ENCODE measurements at regions not wholly inside any gene's neighbourhood (a gene's known extent, or its start where the extent isn't known, plus 50 kb on each side); places are given as distances from the start of the nearest gene placed in this dataset.
A peak's percentile ranks its signal among the peaks of the same experiment; 100 is the strongest.
"Not testable (repeated sequence)": the region's sequence is repeated elsewhere in the genome, so short reads cannot be mapped to it uniquely, and the experiment has no call there.

DNA sequence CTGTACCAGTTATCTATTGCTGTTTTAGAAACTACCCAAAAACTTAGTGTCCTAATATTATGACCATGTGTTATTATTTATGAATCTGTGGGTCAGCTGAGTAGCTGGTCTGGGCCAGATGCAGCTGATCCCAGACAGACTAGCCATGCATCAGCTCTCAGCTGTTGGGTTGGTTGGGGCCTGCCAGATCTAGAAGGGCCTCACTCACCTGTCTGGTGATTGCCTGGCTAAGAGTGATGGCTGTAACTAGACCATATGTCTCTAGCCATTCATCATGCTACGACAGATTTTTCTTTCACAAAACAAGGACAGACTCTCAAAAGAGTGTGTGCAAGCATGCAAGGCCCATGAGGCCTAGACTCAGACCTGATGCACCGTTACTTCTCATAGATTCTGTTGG lies 403.2 kb downstream of the SAMD5 start:
- DNase-seq (ENCODE audit: low spot score) = no peak

DNA sequence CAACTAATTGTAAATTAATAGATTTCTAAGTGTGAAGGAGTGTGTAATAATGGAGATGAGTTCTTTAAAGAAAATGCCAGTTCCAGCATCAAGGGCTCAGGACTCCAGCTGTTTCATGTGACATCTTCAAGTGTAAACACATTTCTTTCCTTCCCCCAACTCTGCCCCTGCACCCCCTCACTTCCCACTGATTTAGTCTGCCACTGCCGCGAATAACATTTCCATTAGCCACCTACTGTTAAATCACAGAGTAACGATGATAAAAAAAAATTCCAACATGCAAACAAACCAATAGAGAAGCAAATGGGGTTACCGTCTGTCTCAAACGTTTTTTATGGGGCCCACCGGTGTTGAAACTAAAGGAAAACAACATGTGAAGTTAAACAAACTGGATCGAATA lies 414.3 kb downstream of the SAMD5 start:
- DNase-seq (ENCODE audit: low spot score) = no peak

DNA sequence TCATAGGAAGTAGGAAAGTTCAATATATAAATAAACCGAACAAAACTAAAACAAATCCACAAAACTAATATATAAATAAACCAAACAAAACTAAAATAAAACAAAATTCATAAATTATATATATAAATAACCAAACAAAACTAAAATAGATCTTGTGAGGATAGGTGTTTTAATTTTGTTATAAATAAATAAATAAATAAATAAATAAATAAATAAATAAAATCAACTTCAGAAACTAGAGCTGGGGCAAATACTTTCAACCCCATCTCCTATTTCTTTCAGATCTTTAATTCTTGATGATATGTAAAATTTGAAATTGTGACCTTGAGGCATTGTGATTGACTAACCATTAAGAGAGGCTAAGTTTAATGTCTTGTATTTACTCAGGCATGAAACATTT lies 416.1 kb downstream of the SAMD5 start:
- DNase-seq (ENCODE audit: low spot score) = no peak

- DNase-seq (ENCODE audit: low spot score) = no peak
Observed at GRCh38 chr6:147925826-147926225, 416.8 kb upstream of the SASH1 start.

DNA sequence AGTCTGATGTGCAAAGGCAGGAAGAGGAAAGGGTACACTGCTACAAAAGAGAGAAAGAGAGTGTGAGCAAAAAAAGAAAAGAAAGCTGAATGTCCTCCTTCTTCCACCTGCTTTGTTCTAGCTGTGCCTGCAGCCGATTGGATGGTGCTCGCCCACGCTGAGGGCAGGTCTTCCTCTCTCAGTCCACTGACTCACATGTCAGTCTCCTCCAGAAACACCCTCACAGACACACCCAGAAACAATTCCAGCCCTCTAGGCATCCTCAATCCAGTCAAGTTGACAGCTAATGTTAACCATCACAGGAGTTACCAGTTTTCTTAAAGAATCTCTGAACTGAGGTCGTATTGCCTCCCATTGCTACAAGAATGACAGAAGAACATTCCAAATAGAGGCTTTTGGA lies 411.9 kb upstream of the SASH1 start:
- no peak for DNase-seq (ENCODE audit: low spot score)

DNA sequence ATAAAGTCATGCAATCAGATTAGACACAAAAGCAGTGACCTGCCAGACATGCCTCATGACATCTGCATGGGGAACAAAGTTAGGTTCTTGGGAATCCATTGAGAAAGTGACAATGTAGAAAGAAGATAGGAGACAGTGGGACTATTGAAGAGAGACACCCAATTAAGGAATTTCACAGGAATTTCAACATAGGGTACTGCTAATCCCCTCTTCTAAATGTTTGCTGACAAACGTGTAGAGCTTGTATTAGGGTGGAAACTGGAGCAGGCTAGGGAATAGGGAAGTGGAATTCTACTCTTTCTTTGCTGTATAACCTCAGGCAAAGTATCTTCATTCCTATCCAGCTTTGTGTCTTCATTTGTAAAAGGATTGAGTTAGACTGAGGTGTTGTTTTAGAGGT lies 409.4 kb upstream of the SASH1 start:
- no peak for DNase-seq (ENCODE audit: low spot score)

GRCh38 chr6:147935656-147936055 lies 407.0 kb upstream of the SASH1 start:
- DNase-seq (ENCODE audit: low spot score) = no peak

GRCh38 chr6:147936703-147937470 lies 405.8 kb upstream of the SASH1 start:
- no peak for DNase-seq (ENCODE audit: low spot score)

- DNase-seq (ENCODE audit: low spot score) = no peak
Observed at GRCh38 chr6:147941143-147941542, 401.5 kb upstream of the SASH1 start.

GRCh38 chr6:147942363-147942762 lies 400.3 kb upstream of the SASH1 start:
- no peak for DNase-seq (ENCODE audit: low spot score)

GRCh38 chr6:147944122-147944521 lies 398.5 kb upstream of the SASH1 start:
- DNase-seq (ENCODE audit: low spot score) = no peak

GRCh38 chr6:147947521-147947920 lies 395.1 kb upstream of the SASH1 start:
- no peak for DNase-seq (ENCODE audit: low spot score)

- DNase-seq (ENCODE audit: low spot score) = no peak
Observed at GRCh38 chr6:147949981-147950622, 392.5 kb upstream of the SASH1 start.

GRCh38 chr6:147950623-147950987 lies 392.0 kb upstream of the SASH1 start:
- DNase-seq (ENCODE audit: low spot score) = peak; percentile 7

GRCh38 chr6:147951726-147952125 lies 390.9 kb upstream of the SASH1 start:
- no peak for DNase-seq (ENCODE audit: low spot score)

GRCh38 chr6:147954938-147955337 lies 387.7 kb upstream of the SASH1 start:
- no peak for DNase-seq (ENCODE audit: low spot score)

DNA sequence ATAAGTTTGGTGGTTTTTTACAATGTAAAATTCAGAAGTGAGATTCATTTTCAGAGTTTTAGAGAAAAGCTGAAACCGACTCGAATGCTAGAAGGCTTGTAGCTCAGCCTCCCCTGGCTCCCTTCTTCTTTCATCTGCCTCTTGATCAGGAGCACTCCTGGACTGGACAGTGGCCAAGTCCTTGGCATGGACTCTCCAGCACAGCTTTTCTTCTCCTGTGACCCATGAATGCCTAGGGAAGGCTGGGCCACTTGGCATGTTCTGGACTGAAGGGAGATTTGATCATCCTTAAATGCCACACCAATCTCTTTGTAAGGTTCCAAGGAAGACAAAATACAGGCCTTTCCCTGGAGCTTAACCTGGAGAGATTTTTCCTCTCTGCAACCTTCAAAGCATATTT lies 384.0 kb upstream of the SASH1 start:
- peak; percentile 18 for DNase-seq (ENCODE audit: low spot score)

GRCh38 chr6:147961481-147962141 lies 381.0 kb upstream of the SASH1 start:
- DNase-seq (ENCODE audit: low spot score) = no peak

DNA sequence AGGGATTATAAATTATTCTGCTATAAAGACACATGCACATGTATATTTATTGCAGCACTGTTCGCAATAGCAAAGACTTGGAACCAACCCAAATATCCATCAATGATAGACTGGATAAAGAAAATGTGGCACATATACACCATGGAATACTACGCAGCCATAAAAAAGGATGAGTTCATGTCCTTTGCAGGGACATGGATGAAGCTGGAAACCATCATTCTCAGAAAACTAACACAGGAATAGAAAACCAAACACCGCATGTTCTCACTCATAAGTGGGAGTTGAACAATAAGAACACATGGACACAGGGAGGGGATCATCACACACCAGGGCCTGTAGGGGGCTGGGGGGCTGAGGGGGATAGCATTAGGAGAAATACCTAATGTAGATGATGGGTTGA lies 377.2 kb upstream of the SASH1 start:
- DNase-seq (ENCODE audit: low spot score) = not testable (repeated sequence)

DNA sequence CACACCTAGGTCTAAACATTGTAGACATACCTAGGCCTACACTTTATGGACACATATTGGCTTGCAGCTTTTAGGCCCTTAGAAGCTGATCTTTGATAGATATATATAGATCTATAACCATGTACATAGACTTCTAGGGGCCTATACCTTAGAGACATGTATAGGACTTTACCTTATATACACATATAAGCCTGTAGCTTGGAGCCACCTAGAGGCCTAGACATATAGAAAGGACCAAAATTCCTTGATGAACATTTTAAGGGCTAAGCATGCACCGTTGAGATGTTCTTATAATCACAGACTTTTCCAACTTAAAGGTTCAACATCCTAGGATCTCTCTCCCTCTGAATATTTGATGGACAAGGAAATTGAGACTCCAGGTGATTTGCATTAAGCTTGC lies 371.7 kb upstream of the SASH1 start:
- no peak for DNase-seq (ENCODE audit: low spot score)

DNA sequence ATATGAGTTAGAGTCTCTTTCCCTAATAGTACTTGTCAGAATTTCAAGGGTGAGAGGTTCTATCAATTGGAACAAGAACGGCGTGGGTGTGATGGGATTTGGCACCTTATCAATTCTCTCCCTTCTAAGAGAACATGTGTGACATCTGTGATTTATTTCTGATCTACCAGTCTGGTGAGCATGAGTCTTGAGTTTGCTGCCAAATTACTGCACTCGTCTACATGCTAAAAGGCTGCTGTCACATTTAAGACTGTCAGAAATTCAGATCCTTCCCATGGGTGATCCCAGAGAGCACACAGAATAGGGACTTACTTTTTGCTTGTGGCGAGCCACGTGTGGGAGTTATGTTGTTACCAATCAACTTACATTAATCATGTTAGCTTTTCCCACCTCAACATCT lies 370.2 kb upstream of the SASH1 start:
- no peak for DNase-seq (ENCODE audit: low spot score)

DNA sequence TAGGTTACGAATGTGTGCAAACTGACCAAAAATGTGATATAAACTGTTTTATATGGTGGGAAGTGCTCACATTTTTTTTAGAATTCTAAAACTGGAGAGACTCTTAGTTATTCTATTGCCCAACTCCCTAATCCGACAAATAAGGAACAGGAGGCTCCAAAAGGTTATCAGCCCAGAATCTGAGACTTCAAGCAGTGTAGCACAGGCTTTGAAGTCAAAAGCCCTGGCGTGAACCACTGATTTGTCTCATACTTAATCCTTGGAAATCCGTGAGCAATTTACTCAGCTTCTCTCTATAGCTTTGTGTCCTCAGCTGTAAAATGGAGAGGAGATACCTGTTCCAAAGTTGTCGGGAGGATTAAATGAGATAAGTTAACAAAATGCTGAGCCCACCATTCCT lies 368.8 kb upstream of the SASH1 start:
- DNase-seq (ENCODE audit: low spot score) = no peak

DNA sequence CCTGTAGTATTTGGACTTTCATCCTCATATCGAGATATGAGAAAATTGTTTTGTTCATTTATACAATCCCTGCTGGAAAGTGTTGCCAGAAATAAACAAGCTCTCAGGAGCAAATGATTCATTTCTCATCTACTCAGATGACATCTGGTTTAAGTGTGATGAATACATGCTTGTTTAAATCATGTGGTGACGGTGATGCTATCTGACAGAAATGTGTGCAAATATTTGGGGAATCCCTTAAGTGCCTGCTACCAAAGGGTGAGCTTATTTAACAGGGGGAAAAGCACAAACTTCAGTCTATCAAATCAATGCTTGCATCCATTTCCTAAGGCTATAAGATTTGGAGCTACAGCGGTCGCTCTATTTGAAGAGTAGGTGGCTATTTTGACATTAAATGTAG lies 368.3 kb upstream of the SASH1 start:
- no peak for DNase-seq (ENCODE audit: low spot score)

Measured in pons (tissue), 1 donor.